Ovary (tissue), 7 donors: ENCODE measurements at regions not wholly inside any gene's neighbourhood (a gene's known extent, or its start where the extent isn't known, plus 50 kb on each side); places are given as distances from the start of the nearest gene placed in this dataset.
"Not testable (repeated sequence)": the region's sequence is repeated elsewhere in the genome, so short reads cannot be mapped to it uniquely, and the experiment has no call there.

Source experiments
- DNase-seq, 5 donors: peaks; one replicate each; pipeline ENCODE4 v3.0.0-alpha.2; 2019 to 2020
- H3K27ac ChIP-seq, 2 donors: fragments of 200-600 bp; one replicate each; pipeline versions ENCODE4 v1.5.1 to v1.8.0; 2019 to 2022
- H3K27me3 ChIP-seq: fragments of 200-600 bp; one replicate; pipeline ENCODE4 v1.8.0; 2022
- H3K36me3 ChIP-seq: fragments of 200-600 bp; sonication (generic); one replicate; pipeline ENCODE4 v1.5.1; 2019
- H3K4me1 ChIP-seq: one replicate; pipeline ENCODE4 v1.8.1; 2013; ENCODE audit warnings: mild to moderate bottlenecking, moderate library complexity; ENCODE audit not compliant: insufficient read depth
- H3K4me3 ChIP-seq: fragments of 200-600 bp; sonication (generic); one replicate; pipeline ENCODE4 v1.5.1; 2017
- H3K9me3 ChIP-seq, 2 donors: fragments of 200-600 bp in 1 of 2; sonication (generic) in 1 of 2; one replicate each; pipeline versions ENCODE4 v1.5.1 to v1.8.1; 2013 to 2019; ENCODE audit warnings: mild to moderate bottlenecking in 1 of 2, moderate library complexity in 1 of 2
- EP300 ChIP-seq: sonication (generic); formaldehyde crosslinking; IDR thresholded peaks from one replicate; pipeline ENCODE4 v1.6.1; 2017; ENCODE audit warnings: antibody characterized with exemption
- POLR2A ChIP-seq: fragments of 450-650 bp; IDR thresholded peaks from one replicate; pipeline ENCODE4 v1.6.1; 2017; ENCODE audit warnings: antibody characterized with exemption, mild to moderate bottlenecking, moderate library complexity
- WGBS, 3 donors: extraction: QIAGEN DNeasy Blood & Tissue Kit in 1 of 3; methylation state at CpG; one replicate each; pipeline versions ENCODE4 v1.1.5 to v1.1.7; 2013 to 2017; 5-methylcytosine and 5-hydroxymethylcytosine counted together
- intact Hi-C, 4 donors: fragments of 100-400 bp; cut with DNase I; formaldehyde crosslinking; loops; one replicate each; pipeline versions ENCODE4 v1.11.0 to v1.15.1; 2022 to 2023
- TF ChIP-seq, protein P1 (sequence below), 3 donors: fragments of 450-650 bp in 2 of 3; fragments of 200-600 bp in 1 of 3; IDR thresholded peaks; one replicate each; pipeline versions ENCODE4 v1.5.1 to v1.8.0; 2016 to 2022; ENCODE audit warnings: antibody characterized with exemption in 3 of 3, mild to moderate bottlenecking in 1 of 3
- donor health status: DM: no; HTN: no; CAD: no; lungs with moderate emphysema.
- donor health status: DM: no; HTN: no; CAD: no.
- donor health status: Bipolar disorder and iron deficiency.
- donor health status: DM: no; HTN: no; CAD: no.
- donor health status: DM: yes; HTN: yes; CAD: no.

GRCh38 chr16:66026787-66027330 is 339.6 kb upstream of the CDH5 start:
- Histone ChIP-seq H3K27ac (no peak overlapping the region), H3K4me1 (no peaks in the 10 kb centered on the region), H3K9me3 (no peaks in the 10 kb centered on the region), H3K27me3 (no peaks in the 10 kb centered on the region), H3K36me3 (no peaks in the 10 kb centered on the region), H3K4me3 (no peak overlapping the region)
- intact Hi-C loops, result no loop called here
- WGBS, 3 donors, result 61 to 88% (median 76%) methylated on average over 2 of the region's 2 CpGs
- DNase-seq, result no peak
- TF ChIP-seq, protein P1, sequence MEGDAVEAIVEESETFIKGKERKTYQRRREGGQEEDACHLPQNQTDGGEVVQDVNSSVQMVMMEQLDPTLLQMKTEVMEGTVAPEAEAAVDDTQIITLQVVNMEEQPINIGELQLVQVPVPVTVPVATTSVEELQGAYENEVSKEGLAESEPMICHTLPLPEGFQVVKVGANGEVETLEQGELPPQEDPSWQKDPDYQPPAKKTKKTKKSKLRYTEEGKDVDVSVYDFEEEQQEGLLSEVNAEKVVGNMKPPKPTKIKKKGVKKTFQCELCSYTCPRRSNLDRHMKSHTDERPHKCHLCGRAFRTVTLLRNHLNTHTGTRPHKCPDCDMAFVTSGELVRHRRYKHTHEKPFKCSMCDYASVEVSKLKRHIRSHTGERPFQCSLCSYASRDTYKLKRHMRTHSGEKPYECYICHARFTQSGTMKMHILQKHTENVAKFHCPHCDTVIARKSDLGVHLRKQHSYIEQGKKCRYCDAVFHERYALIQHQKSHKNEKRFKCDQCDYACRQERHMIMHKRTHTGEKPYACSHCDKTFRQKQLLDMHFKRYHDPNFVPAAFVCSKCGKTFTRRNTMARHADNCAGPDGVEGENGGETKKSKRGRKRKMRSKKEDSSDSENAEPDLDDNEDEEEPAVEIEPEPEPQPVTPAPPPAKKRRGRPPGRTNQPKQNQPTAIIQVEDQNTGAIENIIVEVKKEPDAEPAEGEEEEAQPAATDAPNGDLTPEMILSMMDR (IDR thresholded peaks at IDR 0.05), result no peak
- no peak for TF ChIP-seq POLR2A
- no peak for TF ChIP-seq EP300

GRCh38 chr16:66026211-66026610 is 340.3 kb upstream of the CDH5 start:
- WGBS, 3 donors, result 83 to 87% (median 85%) methylated on average over 5 of the region's 5 CpGs
- no peaks in the 10 kb centered on the region for H3K4me1 ChIP-seq

GRCh38 chr16:66025751-66026150 is 340.7 kb upstream of the CDH5 start:
- Histone ChIP-seq H3K27me3 (no peaks in the 10 kb centered on the region), H3K4me1 (no peaks in the 10 kb centered on the region), H3K4me3 (no peak overlapping the region), H3K9me3 (no peaks in the 10 kb centered on the region), H3K36me3 (no peaks in the 10 kb centered on the region), H3K27ac (no peak overlapping the region)
- WGBS, 3 donors, result 0% methylated on average over 1 of the region's 1 CpG
- TF ChIP-seq POLR2A (no peak), EP300 (no peak)
- intact Hi-C loops, result no loop called here
- no peak for DNase-seq

More at GRCh38 chr16:66026211-66026610, 340.3 kb upstream of the CDH5 start:
- no peaks in the 10 kb centered on the region for H3K27me3 ChIP-seq
- TF ChIP-seq, protein P1 (IDR thresholded peaks at IDR 0.05), result no peak
- no peak overlapping the region for H3K4me3 ChIP-seq
- intact Hi-C loops, result no loop called here
- H3K36me3 ChIP-seq, result no peaks in the 10 kb centered on the region
- no peak overlapping the region for H3K27ac ChIP-seq
- no peak for DNase-seq
- H3K9me3 ChIP-seq, result no peaks in the 10 kb centered on the region

DNA sequence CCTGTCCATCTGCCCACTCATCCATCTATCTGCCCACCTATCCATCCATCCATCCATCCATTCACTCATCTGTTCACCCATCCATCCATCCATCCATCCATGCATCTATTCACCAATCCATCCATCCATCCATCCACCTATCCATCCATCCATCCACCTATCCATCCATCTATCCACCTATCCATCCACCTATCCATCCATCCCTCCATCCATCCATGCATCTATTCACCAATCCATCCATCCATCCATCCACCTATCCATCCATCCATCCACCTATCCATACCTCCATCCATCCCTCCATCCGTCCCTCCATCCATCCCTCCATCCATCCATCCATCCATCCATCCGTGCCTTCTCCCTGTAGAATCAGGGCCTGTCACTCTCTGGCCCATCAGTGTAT is 341.9 kb upstream of the CDH5 start:
- 86 to 93% (median 92%) methylated on average over 2 of the region's 2 CpGs for WGBS, 3 donors
- H3K9me3 ChIP-seq, H3K4me3 ChIP-seq, H3K27me3 ChIP-seq, DNase-seq, H3K36me3 ChIP-seq, H3K4me1 ChIP-seq, intact Hi-C loops, H3K27ac ChIP-seq: not testable (repeated sequence)

DNA sequence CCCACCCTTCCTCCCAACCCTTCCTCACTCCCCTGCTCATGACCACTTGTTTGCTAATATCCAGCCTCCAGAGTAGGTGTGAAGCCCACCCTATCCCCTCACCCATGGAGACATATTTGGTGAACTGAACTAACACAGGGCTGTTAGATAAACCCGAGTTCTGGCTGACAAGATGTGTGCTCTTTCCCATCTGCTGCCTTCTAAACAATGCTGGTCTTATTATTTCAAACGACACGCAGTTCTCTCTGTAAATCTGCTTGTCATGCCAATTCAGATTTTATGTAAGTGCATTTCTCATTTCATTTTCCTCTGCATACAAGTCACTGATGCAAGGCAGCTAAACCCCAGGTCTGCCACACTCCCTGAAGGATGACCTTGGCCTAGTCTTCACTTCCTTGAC is 343.0 kb upstream of the CDH5 start:
- H3K9me3 ChIP-seq, result no peaks in the 10 kb centered on the region
- no peak for TF ChIP-seq EP300
- no peak for TF ChIP-seq POLR2A
- TF ChIP-seq, protein P1 (IDR thresholded peaks at IDR 0.05), result no peak
- WGBS, 3 donors, result 57 to 59% (median 57%) methylated on average over 3 of the region's 3 CpGs
- H3K4me3 ChIP-seq, result no peak overlapping the region
- H3K27ac ChIP-seq, result no peak overlapping the region
- H3K36me3 ChIP-seq, result no peaks in the 10 kb centered on the region
- no peaks in the 10 kb centered on the region for H3K27me3 ChIP-seq
- DNase-seq, result no peak
- intact Hi-C loops, result no loop called here
- H3K4me1 ChIP-seq, result no peaks in the 10 kb centered on the region

DNA sequence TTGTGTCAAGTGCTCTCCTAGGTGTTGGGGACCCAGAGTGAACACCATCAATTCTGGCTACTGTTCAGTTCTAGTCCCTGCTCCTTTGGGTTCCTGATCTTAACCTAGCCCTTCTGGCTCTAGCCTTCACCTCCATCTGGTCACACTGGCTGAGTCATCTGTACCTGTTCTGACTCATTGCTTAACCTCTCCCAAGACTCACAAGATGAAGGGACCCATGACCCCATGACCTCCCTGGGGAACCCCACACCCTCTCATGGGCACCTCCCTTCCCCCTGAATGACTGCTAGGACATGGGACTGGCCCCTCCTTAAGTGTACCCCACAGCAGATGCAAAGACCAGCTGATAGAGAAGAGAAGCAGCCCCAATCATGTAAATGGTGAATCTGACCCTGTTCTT is 345.8 kb upstream of the CDH5 start:
- Histone ChIP-seq H3K9me3 (no peaks in the 10 kb centered on the region), H3K4me1 (no peaks in the 10 kb centered on the region), H3K27me3 (no peaks in the 10 kb centered on the region), H3K4me3 (no peak overlapping the region), H3K36me3 (no peaks in the 10 kb centered on the region), H3K27ac (no peak overlapping the region)
- intact Hi-C loops, result no loop called here
- no peak for DNase-seq
- TF ChIP-seq POLR2A, result no peak
- no peak for TF ChIP-seq EP300
- TF ChIP-seq, protein P1 (IDR thresholded peaks at IDR 0.05), result no peak
